Left ventricle myocardium superior (tissue), 1 donor: ENCODE measurements at regions not wholly inside any gene's neighbourhood (a gene's known extent, or its start where the extent isn't known, plus 50 kb on each side); places are given as distances from the start of the nearest gene placed in this dataset.
"Not testable (repeated sequence)": the region's sequence is repeated elsewhere in the genome, so short reads cannot be mapped to it uniquely, and the experiment has no call there.

ENCODE experiments used
- ATAC-seq: fragments of 200-7000 bp; cut with Tn5 transposase; one replicate; pipeline ENCODE4 v1.9.1; 2020; ENCODE audit warnings: mild to moderate bottlenecking, moderate library complexity
- DNase-seq: peaks from one replicate; pipeline ENCODE4 v3.0.0-alpha.2; 2020
- intact Hi-C: fragments of 100-400 bp; cut with micrococcal nuclease; formaldehyde crosslinking; loops from one replicate; pipeline ENCODE4 v1.11.0; 2022
- donor health status: DM: no; HTN: yes; CAD: no; lungs with severe emphysema.

DNA sequence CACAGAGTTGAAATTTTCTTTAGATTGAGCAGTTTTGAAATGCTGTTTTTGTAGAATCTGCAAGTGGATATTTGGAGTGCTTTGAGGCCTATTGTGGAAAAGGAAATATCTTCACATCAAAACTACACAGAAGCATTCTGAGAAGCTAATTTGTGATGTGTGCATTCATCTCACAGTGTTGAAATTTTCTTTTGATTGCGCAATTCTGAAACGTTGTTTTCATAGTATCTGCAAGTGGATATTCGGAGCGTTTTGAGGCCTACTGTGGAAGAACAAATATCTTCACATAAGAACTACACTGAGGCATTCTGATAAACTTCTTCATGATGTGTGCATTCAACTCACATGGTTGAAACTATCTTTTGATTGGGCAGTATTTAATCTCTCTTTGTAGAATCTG is 3143.4 kb upstream of the OR11H1 start:
- ATAC-seq, DNase-seq, intact Hi-C loops: not testable (repeated sequence)

DNA sequence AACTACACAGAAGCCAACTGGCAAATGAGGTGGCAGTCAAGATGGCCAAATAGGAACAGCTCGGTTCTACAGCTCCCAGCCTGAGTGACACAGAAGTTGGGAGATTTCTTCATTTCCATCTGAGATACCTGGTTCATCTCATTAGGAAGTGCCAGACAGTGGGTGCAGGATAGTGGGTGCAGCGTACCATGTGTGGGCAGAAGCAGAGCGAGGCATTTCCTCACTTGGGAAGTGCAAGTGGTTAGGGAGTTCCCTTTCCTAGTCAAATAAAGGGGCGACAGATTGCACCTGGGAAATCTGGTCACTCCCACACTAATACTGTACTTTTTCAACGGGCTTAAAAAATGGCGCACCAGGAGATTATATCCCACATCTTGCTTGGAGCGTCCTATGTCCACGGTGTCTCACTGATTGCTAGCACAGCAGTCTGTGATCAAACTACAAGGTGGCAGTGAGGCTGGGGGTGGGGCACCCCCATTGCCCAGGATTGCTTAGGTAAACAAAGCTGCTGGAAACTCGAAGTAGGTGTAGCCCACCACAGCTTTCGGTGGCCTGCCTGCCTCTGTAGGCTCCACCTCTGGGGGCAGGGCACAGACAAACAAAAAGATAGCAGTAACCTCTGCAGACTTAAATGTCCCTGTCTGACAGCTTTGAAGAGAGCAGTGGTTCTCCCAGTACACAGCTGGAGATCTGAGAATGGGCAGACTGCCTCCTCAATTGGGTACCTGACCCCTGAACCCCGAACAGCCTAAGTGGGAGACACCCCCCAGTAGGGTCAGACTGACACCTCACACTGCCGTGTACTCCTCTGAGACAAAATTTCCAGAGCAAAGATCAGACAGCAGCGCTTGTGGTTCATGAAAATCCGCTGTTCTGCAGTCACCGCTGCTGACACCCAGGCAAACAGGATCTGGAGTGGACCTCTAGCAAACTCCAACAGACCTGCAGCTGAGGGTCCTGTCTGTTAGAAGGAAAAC is 3138.9 kb upstream of the OR11H1 start:
- intact Hi-C loops, ATAC-seq: not testable (repeated sequence)
- peak; percentile 22 for DNase-seq

DNA sequence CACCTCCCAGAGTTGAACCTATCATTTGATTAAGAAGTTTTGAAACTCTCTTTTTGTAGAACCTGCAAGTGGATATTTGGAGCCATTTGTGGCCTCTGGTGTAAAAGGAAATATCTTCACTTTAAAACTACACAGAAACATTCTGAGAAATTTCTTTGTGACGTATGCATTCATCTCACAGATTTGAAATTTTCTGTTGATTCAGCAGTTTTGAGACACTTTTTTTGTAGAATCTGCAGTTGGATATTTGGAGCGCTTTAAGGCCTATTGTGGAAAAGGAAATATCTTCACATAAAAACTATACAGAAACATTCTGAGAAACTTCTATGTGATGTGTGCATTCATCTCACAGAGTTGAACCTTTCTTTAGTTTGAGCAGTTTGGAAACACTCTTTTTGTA is 3130.7 kb upstream of the OR11H1 start:
- DNase-seq, ATAC-seq, intact Hi-C loops: not testable (repeated sequence)

DNA sequence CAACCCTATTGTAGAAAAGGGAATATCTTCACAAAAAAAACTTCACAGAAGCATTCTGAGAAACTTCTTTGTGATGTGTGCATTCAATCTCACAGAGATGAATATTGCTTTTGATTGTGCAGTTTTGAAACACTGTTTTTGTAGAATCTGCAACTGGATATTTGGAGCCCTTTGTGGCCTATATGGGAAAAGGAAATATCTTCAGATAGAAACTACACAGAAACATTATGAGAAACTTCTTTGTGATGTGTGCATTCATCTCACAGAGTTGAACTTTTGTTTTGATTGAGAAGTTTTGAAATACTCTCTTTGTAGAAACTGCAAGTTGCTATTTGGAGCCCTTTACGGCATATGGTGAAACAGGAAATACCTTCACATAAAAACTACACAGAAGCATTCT is 3126.1 kb upstream of the OR11H1 start:
- intact Hi-C loops, DNase-seq, ATAC-seq: not testable (repeated sequence)

DNA sequence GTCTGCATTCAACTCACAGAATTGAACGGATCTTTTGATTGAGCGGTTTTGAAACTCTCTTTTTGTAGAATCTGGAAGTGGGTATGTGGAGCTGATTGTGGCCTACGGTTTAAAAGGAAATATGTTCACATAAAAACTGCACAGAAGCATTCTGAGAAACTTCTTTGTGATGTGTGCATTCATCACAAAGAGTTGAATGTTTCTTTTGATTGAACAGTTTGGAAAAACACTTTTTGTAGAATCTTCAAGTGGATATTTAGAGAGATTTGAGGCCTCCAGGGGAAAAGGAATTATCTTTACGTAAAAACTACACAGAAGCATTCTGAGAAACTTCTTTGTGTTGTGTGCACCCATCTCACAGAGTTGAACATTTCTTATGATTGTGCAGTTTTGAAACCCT is 3125.5 kb upstream of the OR11H1 start:
- DNase-seq, ATAC-seq, intact Hi-C loops: not testable (repeated sequence)

DNA sequence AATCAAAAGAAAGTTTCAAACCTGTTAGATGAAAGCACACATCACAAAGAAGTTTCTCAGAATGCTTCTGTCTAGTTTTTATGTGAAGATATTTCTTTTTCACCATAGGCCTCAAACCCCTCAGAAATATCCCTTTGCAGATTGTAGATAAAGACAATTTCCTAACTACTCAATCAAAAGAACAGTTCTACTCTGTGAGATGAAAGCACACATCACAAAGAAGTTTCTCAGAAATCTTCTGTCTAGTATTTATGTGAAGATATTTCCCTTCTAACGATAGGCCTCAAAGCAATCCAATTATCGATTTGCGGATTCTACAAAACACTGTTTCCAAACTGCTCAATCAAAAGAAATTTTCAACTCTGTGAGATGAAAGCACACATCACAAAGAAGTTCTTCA is 3092.1 kb upstream of the OR11H1 start:
- intact Hi-C loops, DNase-seq, ATAC-seq: not testable (repeated sequence)
